ENCODE measurements at regions not wholly inside any gene's neighbourhood (a gene's known extent, or its start where the extent isn't known, plus 50 kb on each side); places are given as distances from the start of the nearest gene placed in this dataset.

DNA sequence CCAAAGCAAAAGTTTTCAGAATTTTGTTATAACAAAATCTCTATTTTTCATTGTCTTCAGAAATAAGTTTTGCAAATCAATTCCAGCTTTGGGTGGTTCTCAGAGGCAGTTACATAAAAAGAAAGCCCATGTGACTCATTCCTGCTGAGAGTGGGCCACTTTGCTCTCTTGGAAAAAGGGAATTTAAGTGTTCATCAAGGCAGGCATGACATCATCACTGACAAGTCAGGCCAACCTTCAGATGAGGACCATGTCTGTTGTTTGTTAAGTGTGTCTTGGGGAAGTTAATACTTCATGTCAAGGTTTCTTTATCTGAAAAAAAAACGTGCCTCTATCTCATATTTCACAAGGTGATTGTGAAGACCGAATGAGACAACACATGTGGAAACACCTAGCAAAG is 519.8 kb upstream of the TMPO start:
- TF ChIP-seq, protein P1, sequence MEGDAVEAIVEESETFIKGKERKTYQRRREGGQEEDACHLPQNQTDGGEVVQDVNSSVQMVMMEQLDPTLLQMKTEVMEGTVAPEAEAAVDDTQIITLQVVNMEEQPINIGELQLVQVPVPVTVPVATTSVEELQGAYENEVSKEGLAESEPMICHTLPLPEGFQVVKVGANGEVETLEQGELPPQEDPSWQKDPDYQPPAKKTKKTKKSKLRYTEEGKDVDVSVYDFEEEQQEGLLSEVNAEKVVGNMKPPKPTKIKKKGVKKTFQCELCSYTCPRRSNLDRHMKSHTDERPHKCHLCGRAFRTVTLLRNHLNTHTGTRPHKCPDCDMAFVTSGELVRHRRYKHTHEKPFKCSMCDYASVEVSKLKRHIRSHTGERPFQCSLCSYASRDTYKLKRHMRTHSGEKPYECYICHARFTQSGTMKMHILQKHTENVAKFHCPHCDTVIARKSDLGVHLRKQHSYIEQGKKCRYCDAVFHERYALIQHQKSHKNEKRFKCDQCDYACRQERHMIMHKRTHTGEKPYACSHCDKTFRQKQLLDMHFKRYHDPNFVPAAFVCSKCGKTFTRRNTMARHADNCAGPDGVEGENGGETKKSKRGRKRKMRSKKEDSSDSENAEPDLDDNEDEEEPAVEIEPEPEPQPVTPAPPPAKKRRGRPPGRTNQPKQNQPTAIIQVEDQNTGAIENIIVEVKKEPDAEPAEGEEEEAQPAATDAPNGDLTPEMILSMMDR (IDR thresholded peaks at IDR 0.05; ENCODE audit: low read length), result no peak
- no peak for TF ChIP-seq EZH2 (IDR thresholded peaks at IDR 0.05; ENCODE audit: borderline replicate concordance, low read length)
- Histone ChIP-seq H3K9me3 (ENCODE audit: low read length) (no peaks in the 10 kb centered on the region), H3K36me3 (ENCODE audit: insufficient read depth, low read length) (no peaks in the 10 kb centered on the region), H2AFZ (ENCODE audit: low read length) (no peak overlapping the region), H3K4me3 (ENCODE audit: low read depth, low read length, poor library complexity, severe bottlenecking) (no peak overlapping the region), H4K20me1 (ENCODE audit: insufficient read depth, low read length) (no peaks in the 10 kb centered on the region), H3K27me3 (ENCODE audit: insufficient read depth, low read length) (no peaks in the 10 kb centered on the region), H3K4me2 (ENCODE audit: low read length) (no peak overlapping the region), H3K4me1 (ENCODE audit: insufficient read depth, low read length, severe bottlenecking) (no peaks in the 10 kb centered on the region), H3K79me2 (ENCODE audit: insufficient read depth, low read length) (no peaks in the 10 kb centered on the region), H3K9ac (ENCODE audit: low read length) (no peak overlapping the region), H3F3A (ENCODE audit: insufficient read depth, low read length) (no peaks in the 10 kb centered on the region), H3K27ac (ENCODE audit: low read depth, low read length, poor library complexity, severe bottlenecking) (no peak overlapping the region), H3K9me2 (ENCODE audit: low read depth, low read length) (no peaks in the 10 kb centered on the region)

DNA sequence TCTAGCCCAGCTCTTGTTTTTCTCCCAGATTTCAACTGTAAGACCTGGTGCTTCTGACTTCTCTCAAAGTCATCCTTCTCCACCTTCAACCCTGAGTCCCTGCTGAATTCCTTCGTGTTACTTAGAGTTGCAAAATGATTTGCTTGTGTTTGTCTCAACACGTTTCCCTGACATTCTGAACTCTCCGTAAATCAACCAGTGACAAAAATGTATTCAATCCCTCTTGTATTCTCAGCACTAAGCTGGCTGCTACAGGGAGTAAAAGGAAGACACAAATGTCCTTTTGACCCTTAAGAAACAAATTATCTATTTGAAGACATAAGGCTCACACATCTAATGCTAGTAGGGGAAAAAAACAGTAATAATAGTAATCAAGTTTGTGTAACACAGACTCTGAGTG is 514.0 kb upstream of the TMPO start:
- Histone ChIP-seq H3K36me3 (ENCODE audit: insufficient read depth, low read length) (no peaks in the 10 kb centered on the region), H3K9ac (ENCODE audit: low read length) (no peak overlapping the region), H3K4me1 (ENCODE audit: insufficient read depth, low read length, severe bottlenecking) (no peaks in the 10 kb centered on the region), H3K27ac (ENCODE audit: low read depth, low read length, poor library complexity, severe bottlenecking) (no peak overlapping the region), H3K4me2 (ENCODE audit: low read length) (no peak overlapping the region), H3K27me3 (ENCODE audit: insufficient read depth, low read length) (no peaks in the 10 kb centered on the region), H3K79me2 (ENCODE audit: insufficient read depth, low read length) (no peaks in the 10 kb centered on the region), H3F3A (ENCODE audit: insufficient read depth, low read length) (no peaks in the 10 kb centered on the region), H4K20me1 (ENCODE audit: insufficient read depth, low read length) (no peaks in the 10 kb centered on the region; the same call in 1 of the 2 replicates), H3K4me3 (ENCODE audit: low read depth, low read length, poor library complexity, severe bottlenecking) (no peak overlapping the region), H3K9me2 (ENCODE audit: low read depth, low read length) (no peaks in the 10 kb centered on the region), H2AFZ (ENCODE audit: low read length) (no peak overlapping the region), H3K9me3 (ENCODE audit: low read length) (no peaks in the 10 kb centered on the region)
- no peak for TF ChIP-seq EZH2 (IDR thresholded peaks at IDR 0.05; ENCODE audit: borderline replicate concordance, low read length)
- TF ChIP-seq, protein P1 (IDR thresholded peaks at IDR 0.05; ENCODE audit: low read length), result no peak

GRCh38 chr12:98002887-98003493 is 512.4 kb upstream of the TMPO start:
- Histone ChIP-seq H3K79me2 (ENCODE audit: insufficient read depth, low read length) (no peaks in the 10 kb centered on the region), H3K4me3 (ENCODE audit: low read depth, low read length, poor library complexity, severe bottlenecking) (no peak overlapping the region), H3K4me2 (ENCODE audit: low read length) (no peak overlapping the region), H3K9ac (ENCODE audit: low read length) (no peak overlapping the region), H3K36me3 (ENCODE audit: insufficient read depth, low read length) (no peaks in the 10 kb centered on the region), H3K27ac (ENCODE audit: low read depth, low read length, poor library complexity, severe bottlenecking) (no peak overlapping the region), H3K4me1 (ENCODE audit: insufficient read depth, low read length, severe bottlenecking) (no peaks in the 10 kb centered on the region), H4K20me1 (ENCODE audit: insufficient read depth, low read length) (no peaks in the 10 kb centered on the region; the same call in 1 of the 2 replicates), H3K9me3 (ENCODE audit: low read length) (no peaks in the 10 kb centered on the region), H3K27me3 (ENCODE audit: insufficient read depth, low read length) (no peaks in the 10 kb centered on the region), H3K9me2 (ENCODE audit: low read depth, low read length) (no peaks in the 10 kb centered on the region), H3F3A (ENCODE audit: insufficient read depth, low read length) (no peaks in the 10 kb centered on the region), H2AFZ (ENCODE audit: low read length) (no peak overlapping the region)
- TF ChIP-seq, protein P1 (IDR thresholded peaks at IDR 0.05; ENCODE audit: low read length), result peak; percentile 47; the same call in 1 of the 2 replicates
- TF ChIP-seq EZH2 (IDR thresholded peaks at IDR 0.05; ENCODE audit: borderline replicate concordance, low read length), result no peak
